Endothelial cell of umbilical vein (primary cell): ENCODE measurements at regions not wholly inside any gene's neighbourhood (a gene's known extent, or its start where the extent isn't known, plus 50 kb on each side); places are given as distances from the start of the nearest gene placed in this dataset.

Source experiments
- EZH2 ChIP-seq: IDR thresholded peaks from 2 replicates; pipeline ENCODE4 v1.6.1; 2012; ENCODE audit warnings: borderline replicate concordance, low read depth, mild to moderate bottlenecking, moderate library complexity, low read length, inconsistent platforms; ENCODE audit not compliant: severe bottlenecking
- GATA2 ChIP-seq: IDR thresholded peaks from 2 replicates; pipeline ENCODE4 v1.7.0; 2011; ENCODE audit warnings: low read depth, mild to moderate bottlenecking, moderate library complexity, mixed read lengths, low read length; ENCODE audit not compliant: insufficient read length, insufficient read depth
- JUN ChIP-seq: IDR thresholded peaks from 2 replicates; pipeline ENCODE4 v1.6.1; 2011; ENCODE audit warnings: borderline replicate concordance, low read depth; ENCODE audit not compliant: insufficient read length, insufficient read depth
- MYC ChIP-seq: IDR thresholded peaks from one replicate; pipeline ENCODE4 v1.6.1; 2011; ENCODE audit warnings: mild to moderate bottlenecking, low read depth, low read length
- POLR2A ChIP-seq: IDR thresholded peaks from 2 replicates; pipeline ENCODE4 v1.6.1; 2012; ENCODE audit warnings: low read depth, mild to moderate bottlenecking, control low read depth, low read length
- POLR2AphosphoS5 ChIP-seq: IDR thresholded peaks from 2 replicates; pipeline ENCODE4 v1.6.1; 2012; ENCODE audit warnings: low read depth, mild to moderate bottlenecking, control low read depth, low read length, moderate library complexity; ENCODE audit not compliant: insufficient read depth
- TF ChIP-seq, protein P1 (sequence below), 2 donors: IDR thresholded peaks; 1 replicate in 1 of 2; 2 replicates in 1 of 2; pipeline ENCODE4 v1.5.1; 2011; ENCODE audit warnings: low read length in 2 of 2, mild to moderate bottlenecking in 2 of 2, moderate library complexity in 2 of 2, control low read depth in 1 of 2, inconsistent platforms in 1 of 2, low read depth in 1 of 2; ENCODE audit not compliant: insufficient read depth in 1 of 2; ENCODE audit errors: extremely low read depth in 1 of 2
- TF ChIP-seq, protein P2 (sequence below): IDR thresholded peaks from 2 replicates; pipeline ENCODE4 v1.6.1; 2011; ENCODE audit not compliant: insufficient read depth, insufficient read length

DNA sequence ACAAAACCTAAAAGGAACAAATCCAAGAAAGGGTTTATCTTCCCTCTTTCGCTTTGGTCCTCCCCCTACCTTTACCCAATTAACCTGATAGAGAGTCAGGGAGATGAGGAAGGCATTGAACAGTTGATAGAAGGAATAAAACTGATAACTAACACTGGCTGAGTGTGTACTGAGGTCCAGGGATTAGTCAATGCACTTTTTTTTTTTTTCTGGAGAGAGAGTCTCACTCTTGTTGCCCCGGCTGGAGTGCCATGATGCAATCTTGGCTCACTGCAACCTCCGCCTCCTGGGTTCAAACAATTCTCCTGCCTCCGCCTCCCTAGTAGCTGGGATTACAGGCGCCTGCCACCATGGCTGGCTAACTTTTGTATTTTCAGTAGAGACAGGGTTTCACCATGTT is 250.2 kb upstream of the CWC22 start:
- TF ChIP-seq, protein P1, sequence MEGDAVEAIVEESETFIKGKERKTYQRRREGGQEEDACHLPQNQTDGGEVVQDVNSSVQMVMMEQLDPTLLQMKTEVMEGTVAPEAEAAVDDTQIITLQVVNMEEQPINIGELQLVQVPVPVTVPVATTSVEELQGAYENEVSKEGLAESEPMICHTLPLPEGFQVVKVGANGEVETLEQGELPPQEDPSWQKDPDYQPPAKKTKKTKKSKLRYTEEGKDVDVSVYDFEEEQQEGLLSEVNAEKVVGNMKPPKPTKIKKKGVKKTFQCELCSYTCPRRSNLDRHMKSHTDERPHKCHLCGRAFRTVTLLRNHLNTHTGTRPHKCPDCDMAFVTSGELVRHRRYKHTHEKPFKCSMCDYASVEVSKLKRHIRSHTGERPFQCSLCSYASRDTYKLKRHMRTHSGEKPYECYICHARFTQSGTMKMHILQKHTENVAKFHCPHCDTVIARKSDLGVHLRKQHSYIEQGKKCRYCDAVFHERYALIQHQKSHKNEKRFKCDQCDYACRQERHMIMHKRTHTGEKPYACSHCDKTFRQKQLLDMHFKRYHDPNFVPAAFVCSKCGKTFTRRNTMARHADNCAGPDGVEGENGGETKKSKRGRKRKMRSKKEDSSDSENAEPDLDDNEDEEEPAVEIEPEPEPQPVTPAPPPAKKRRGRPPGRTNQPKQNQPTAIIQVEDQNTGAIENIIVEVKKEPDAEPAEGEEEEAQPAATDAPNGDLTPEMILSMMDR (IDR thresholded peaks at IDR 0.05; ENCODE audit: extremely low read depth in 1 of 2, insufficient read depth in 1 of 2, low read depth in 1 of 2, low read length in 2 of 2), result no peak
- TF ChIP-seq, protein P2, sequence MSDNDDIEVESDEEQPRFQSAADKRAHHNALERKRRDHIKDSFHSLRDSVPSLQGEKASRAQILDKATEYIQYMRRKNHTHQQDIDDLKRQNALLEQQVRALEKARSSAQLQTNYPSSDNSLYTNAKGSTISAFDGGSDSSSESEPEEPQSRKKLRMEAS, result no peak
- TF ChIP-seq EZH2 (no peak), MYC (no peak), POLR2A (no peak), POLR2AphosphoS5 (no peak), JUN (no peak), GATA2 (no peak)
